ENCODE measurements at regions not wholly inside any gene's neighbourhood (a gene's known extent, or its start where the extent isn't known, plus 50 kb on each side); places are given as distances from the start of the nearest gene placed in this dataset.
"Not testable (repeated sequence)": the region's sequence is repeated elsewhere in the genome, so short reads cannot be mapped to it uniquely, and the experiment has no call there.

- no peak for DNase-seq
These were observed 56.0 kb upstream of the FAM174A start for GRCh38 chr5:100479079-100479688.

GRCh38 chr5:100472091-100472490 lies 63.1 kb upstream of the FAM174A start:
- DNase-seq: no peak

DNA sequence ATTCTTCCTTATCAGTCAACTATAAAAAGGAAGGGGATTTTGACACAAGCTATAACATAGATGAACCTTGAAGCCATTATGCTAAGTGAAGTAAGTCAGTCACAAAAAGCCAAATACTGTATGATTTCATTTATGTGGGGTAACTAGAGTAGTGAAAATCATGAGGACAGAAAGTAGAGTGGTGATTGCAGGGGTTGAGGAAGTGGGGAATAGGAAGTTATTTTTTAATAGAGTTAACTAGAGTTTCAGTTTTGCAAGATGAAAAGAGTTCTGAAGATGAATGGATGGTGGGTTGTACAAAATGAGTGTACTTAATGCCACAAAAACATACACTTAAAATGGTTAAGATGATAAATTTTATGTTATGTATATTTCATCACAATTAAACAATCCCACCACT lies 65.4 kb upstream of the FAM174A start:
- no peak for DNase-seq

DNA sequence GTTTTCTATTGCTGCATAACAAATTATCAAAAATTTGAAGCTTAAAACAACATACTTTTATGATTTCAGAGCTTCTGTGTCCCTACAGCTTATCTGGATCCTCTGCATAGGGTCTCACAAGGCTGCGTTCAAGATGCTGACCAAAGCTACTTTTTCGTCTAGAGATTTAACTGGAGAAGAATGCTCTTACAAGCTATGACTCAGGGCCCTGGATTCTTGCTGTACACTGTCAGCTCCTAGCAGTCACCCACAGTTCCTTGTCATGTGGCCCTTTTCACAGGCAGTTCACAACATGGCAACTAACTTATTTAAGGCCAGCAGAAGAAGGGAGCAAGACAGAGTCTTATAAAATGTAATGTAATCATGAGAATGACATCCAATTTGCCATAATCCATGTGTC lies 70.8 kb upstream of the FAM174A start:
- DNase-seq: no peak

DNA sequence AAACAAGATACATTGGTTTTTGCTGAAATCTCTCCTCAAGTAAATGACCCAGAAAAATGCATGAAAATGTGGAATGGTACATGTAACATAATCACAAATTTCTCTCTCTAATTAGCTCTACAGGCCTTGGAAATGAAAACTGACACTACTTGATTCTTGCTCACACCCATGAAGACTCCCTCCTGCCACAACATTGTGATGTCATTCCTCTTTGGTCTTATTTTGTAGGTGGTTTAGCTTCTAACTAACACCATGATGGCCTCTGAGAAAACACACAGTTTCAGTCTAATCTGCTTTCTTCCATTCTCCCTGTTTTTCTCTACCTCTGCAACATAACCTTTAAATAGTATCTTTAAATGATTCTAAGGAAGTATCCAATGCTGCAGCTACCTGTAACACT lies 78.6 kb upstream of the FAM174A start:
- no peak for DNase-seq

DNA sequence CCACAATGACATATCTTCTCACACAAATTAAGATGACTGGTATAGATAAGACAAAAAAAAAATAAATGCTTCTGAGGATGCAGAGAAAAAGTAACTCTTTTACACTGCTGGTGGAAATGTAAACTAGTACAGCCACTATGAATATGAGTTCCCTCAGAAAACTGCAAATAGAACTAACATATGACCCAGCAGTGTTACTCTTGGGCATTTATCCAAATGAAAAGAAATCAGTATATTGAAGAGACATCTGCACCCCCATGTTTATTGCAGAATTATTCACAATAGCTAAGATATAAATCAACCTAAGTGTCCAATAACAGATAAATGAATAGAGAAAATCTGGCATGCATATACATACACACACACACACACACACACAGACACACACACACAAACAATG lies 83.0 kb upstream of the FAM174A start:
- DNase-seq: no peak

DNA sequence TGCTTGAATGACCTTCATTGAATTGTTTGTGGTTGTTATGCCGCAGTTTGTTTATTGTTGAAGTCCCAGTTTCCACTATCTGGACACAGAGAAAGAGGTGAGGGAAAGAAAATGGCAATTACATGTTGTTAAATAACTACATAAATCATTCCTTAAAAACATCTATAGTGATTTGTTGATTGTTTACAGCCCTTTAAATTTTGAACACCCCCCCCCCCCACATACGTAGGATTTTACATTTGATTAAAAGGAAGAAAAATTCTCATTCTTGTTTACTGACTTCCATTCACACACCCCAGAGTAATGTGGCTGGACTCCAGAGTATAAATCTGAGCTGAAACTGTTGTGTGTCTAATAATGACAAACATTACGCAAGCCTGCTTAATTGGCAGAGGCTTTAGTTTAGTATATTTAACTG lies 87.1 kb upstream of the FAM174A start:
- DNase-seq: no peak

DNA sequence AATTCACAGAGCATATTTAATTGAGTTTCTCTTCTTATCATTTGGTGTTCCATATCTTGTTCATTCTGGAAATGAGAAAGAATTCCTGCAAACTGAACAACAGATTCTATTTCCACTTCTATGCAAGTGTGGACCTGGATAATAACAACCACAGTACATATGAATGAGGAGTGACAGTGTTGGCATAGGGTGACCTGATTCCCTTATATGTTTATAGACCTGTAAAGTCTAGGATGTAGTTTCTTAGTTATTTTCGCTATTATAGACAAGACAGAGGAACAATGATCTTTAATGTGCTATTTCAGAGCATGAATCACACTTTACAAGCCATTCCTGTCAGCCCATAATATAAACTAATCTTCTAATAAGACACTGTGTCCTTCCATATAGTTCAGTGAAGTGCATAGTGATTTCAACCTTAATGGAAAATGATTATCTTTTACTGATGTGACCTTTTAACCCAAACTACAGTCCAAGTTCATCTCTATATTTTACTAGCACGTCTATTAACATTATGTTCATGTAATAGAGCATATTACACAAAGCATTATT lies 88.2 kb upstream of the FAM174A start:
- DNase-seq: no peak

DNA sequence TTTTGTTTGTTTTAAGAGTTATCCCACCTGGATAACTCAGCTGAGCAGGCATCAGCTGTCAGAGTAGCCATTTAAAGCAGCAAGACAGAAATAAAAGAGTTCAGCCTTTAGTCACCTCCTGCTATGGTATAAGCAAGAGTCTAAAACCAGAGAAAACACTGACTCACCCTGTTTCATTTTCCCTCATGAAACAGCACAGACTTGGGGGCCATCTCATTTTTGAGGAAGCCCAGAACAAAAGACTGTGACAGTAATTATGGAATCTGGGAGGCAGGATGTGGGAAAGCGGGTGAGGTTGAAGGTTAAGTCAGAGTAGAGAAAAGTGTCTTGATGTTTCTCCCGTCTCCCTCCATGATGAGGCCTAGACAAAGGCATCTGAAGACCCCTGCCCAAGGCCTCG lies 90.2 kb upstream of the FAM174A start:
- no peak for DNase-seq

GRCh38 chr5:100434815-100435214 lies 100.4 kb upstream of the FAM174A start:
- no peak for DNase-seq

DNA sequence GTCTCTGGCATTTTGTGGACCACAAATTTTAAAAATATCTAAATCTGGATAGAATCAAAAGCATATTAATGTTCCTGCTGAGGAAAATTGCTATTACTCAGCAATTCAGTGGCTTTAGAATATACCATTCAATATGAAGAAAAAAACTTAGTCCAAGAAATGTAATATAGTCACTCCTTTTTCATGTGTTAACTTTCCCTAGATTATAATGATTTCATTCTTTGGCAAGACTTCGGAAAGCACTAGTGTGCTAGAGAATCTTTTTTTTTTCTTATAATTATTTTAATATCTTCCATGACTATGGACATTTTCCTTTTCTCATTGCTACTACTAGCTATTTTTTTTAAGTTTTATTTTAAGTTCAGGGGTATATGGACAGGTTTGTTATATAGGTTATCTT lies 102.4 kb upstream of the FAM174A start:
- DNase-seq: no peak

DNA sequence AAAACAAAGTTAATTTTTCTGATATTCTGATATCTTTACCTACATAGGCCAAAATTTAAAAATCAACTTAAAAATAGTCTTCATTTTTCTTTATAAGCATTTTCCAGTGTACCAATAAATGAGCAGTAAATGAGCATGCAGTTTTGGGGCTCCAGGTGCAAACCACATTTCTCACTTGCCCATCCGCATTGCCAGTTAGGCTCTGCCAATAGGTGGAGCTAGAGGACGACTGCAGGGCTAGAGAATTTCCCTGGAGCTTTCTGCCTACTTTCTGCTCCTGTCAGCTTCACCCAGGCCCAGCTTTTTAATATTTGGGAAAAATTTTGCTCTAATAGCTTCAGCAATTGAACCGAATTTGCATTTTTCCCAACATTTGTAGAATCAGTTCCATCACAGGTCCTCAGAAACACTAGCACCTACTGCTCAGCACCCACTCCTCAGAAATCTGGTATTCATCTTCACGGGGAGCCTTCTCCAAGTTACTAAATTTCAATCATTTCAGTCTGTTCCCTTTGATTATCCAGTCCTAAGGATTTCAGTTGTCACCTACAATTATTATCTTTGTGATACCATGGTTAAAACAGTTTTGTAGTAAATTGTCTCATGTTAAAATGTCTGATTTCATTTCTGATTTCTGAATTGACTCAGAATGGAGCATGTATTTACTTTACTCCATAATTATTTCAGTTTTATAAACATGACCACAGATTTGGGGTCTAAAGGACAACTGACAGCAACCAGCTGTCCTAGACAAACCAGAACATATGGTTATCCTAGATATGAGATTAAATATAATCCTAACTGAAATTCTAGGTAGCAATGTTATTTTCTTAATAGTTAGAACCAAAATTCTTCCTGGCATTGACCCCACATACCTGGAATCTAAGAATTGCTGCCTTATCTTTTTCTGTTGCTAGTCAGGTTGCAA lies 104.6 kb upstream of the FAM174A start:
- DNase-seq: no peak

- DNase-seq: no peak
These were observed 110.4 kb upstream of the FAM174A start for GRCh38 chr5:100424787-100425186.

DNA sequence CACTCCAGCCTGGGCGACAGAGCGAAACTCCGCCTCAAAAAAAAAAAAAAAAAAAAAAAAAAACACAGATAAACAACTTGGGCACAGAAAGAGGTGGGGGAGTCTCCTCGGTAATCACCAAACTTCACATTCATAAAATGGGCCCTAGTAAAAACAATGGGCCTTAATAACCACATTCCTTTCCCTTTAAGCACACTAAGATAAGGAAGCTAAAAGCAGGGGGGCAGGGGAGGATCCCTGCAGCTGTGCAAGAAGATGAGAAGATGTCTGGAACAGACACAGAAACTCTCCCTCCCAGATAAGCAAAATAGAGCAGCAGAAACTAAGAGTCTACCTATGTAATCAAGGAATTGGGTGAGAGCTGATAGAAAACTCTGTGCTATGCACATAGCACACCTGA lies 111.2 kb upstream of the FAM174A start:
- no peak for DNase-seq

DNA sequence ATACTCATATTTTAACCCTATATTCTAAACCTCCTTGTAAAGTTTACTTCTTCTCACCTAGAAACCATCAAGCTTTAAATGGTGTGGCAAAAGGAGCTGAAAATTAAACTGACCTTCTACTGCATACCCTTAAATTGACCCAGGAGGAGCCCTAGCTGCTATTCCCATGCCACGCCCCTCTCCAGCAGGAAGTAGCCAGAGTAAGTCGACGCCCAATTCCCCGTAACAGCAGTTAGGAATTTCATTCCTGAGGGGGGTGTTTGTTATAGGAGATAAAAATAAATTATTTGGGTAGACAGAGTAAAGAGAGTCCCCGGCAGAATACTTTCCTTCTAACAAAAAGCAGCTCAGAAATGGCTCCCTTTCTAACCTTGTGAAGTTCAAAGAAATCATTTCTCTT lies 111.8 kb upstream of the FAM174A start:
- DNase-seq: no peak

DNA sequence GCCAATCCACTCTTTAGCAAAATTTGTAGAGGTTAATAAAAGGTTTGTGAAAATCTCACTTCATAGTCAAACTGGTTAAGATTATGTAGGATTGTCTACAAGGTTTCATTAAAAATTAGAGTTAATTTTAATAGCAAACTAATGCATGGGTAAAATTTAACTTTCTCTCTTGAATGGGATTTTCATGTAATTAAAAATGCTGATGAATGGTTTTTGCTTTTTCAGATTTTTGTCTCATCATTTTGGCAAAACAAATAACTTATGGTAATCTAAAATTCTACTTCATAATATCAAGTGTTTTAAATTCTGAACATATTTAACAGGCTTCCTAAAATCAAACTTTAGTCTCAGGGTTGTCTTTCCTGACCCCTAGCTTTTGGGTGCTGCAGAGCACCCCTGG lies 113.8 kb upstream of the FAM174A start:
- no peak for DNase-seq

GRCh38 chr5:100418231-100418630 lies 116.9 kb upstream of the FAM174A start:
- DNase-seq: no peak

DNA sequence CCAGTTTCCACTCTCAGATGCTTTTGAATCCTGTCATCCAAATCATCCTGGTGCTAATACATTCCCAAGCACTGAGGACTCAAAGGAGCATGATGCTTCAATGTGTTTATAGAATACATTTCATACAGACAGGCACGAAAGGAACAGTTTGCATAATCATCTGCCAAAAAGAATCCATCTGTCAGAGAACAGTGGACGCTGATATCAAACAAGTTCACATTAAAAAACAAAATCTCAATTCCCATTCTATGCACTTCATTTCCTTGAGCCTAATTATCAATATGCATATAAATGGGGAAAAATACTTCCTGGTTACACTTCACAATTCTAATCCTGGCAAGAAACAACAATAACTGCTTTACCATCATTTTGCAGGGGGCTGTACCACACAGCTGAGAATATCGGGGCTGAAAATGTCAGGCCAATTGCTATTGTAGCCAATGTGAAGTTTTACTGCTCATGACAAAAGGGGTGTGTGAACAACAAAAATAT lies 125.5 kb upstream of the FAM174A start:
- DNase-seq: no peak

DNA sequence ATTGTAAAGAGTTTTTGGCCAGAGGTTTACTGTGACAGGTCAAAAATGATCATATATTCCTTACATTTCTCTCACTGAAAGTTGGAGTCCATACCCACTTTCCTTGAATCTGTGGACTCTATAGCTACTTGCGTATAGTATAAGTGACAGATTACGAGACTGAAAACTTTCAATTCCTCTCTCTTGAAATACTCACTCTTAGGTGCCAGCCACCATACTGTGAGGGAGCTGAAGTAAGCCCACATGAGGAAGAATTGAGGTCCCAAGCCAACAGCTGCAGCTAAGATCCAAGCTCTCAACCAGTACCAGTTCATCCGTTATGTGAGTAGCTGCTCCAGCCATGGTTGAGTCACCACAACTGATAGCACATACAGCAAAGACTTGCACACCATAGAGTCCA lies 128.1 kb upstream of the FAM174A start:
- DNase-seq: no peak

- DNase-seq: no peak
These were observed 128.5 kb upstream of the FAM174A start for GRCh38 chr5:100406640-100407039.

GRCh38 chr5:100402071-100402470 lies 133.1 kb upstream of the FAM174A start:
- DNase-seq: no peak

- DNase-seq: no peak
These were observed 134.0 kb upstream of the FAM174A start for GRCh38 chr5:100401149-100401548.

GRCh38 chr5:100398815-100399214 lies 136.4 kb upstream of the FAM174A start:
- not testable (repeated sequence) for DNase-seq

GRCh38 chr5:100379254-100379858 lies 155.8 kb upstream of the FAM174A start:
- DNase-seq: not testable (repeated sequence)

Measured in KG1 (cell line).